GM12878 (cell line): ENCODE measurements at regions not wholly inside any gene's neighbourhood (a gene's known extent, or its start where the extent isn't known, plus 50 kb on each side); places are given as distances from the start of the nearest gene placed in this dataset.

Source experiments
- ATF7 ChIP-seq: fragments of 450-650 bp; IDR thresholded peaks from 2 replicates; pipeline ENCODE4 v1.6.1; 2016; ENCODE audit warnings: low read depth, mild to moderate bottlenecking
- TF ChIP-seq, protein P1 (sequence below): IDR thresholded peaks from 2 replicates; pipeline ENCODE4 v1.6.1; 2012; ENCODE audit warnings: low read depth, low read length, improper control_type of control experiment

DNA sequence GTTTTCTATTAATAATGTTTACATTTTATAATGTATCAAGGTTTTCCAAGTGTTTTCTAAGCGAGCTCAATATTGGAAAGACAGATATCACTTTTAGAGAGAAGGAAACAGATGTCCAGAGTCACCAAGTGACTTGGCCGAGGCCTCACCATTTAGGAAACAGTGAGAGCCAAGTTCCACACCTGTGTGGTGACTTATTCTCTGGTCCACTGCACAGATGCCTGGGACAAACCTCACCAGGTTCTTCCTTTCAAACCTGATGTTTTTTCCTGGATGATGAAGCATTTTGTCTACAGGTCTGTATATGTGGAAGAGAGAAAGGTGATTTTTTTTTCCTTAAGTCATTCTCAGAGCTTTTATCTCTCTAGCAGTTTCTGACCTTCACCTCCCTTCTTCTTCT lies 280.7 kb downstream of the LPIN1 start:
- TF ChIP-seq, protein P1, sequence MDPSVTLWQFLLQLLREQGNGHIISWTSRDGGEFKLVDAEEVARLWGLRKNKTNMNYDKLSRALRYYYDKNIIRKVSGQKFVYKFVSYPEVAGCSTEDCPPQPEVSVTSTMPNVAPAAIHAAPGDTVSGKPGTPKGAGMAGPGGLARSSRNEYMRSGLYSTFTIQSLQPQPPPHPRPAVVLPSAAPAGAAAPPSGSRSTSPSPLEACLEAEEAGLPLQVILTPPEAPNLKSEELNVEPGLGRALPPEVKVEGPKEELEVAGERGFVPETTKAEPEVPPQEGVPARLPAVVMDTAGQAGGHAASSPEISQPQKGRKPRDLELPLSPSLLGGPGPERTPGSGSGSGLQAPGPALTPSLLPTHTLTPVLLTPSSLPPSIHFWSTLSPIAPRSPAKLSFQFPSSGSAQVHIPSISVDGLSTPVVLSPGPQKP = no peak
- TF ChIP-seq ATF7 = no peak
